Colonic mucosa (tissue), 4 donors: ENCODE measurements at regions not wholly inside any gene's neighbourhood (a gene's known extent, or its start where the extent isn't known, plus 50 kb on each side); places are given as distances from the start of the nearest gene placed in this dataset.
"Not testable (repeated sequence)": the region's sequence is repeated elsewhere in the genome, so short reads cannot be mapped to it uniquely, and the experiment has no call there.

Experiments used
- DNase-seq: peaks from one replicate; pipeline ENCODE4 v3.0.0-alpha.2; 2020
- H3K27ac ChIP-seq: fragments of 200-600 bp; one replicate; pipeline ENCODE4 v1.8.0; 2021
- H3K27me3 ChIP-seq: fragments of 200-600 bp; one replicate; pipeline ENCODE4 v1.8.0; 2021
- H3K36me3 ChIP-seq: fragments of 200-600 bp; one replicate; pipeline ENCODE4 v1.8.0; 2021
- H3K4me1 ChIP-seq: fragments of 200-600 bp; one replicate; pipeline ENCODE4 v1.8.0; 2021; ENCODE audit warnings: mild to moderate bottlenecking
- H3K4me3 ChIP-seq: fragments of 200-600 bp; one replicate; pipeline ENCODE4 v1.8.0; 2021
- H3K9ac ChIP-seq, 2 donors: one replicate each; pipeline ENCODE4 v1.7.0; 2013; ENCODE audit warnings: control low read depth in 2 of 2, low read depth in 2 of 2, low read length in 2 of 2
- H3K9me3 ChIP-seq: fragments of 200-600 bp; one replicate; pipeline ENCODE4 v1.8.0; 2021
- intact Hi-C: fragments of 100-400 bp; cut with DNase I; formaldehyde crosslinking; loops from one replicate; pipeline ENCODE4 v1.14.1; 2022
- TF ChIP-seq, protein P1 (sequence below): fragments of 200-600 bp; IDR thresholded peaks from one replicate; pipeline ENCODE4 v1.8.0; 2022; ENCODE audit warnings: antibody characterized with exemption, mild to moderate bottlenecking
- donor health status: healthy.
- donor health status: DM: no; HTN: no; CAD: no.
- donor health status: DM: no; HTN: no; CAD: no.

DNA sequence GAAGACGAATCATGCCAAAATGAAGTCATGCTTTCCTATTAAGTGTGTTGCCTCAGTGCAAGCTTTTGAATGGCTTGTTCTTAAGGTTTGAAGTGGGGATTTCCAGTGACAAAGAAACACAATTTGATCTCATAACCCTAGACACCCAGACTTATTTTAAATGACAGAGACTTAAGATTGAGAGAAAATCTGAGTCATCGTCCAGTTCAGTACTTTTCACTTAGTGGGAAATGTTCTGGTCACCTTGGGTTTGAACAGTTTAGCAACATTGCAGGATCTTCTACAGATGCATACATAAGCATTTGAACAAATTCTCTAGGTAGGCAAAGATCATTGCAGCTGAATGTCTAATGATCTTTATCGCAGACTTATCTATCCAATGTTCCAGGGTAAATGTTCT is 926.7 kb upstream of the ADAMTS5 start:
- H3K36me3 ChIP-seq, H3K27ac ChIP-seq, intact Hi-C loops, H3K9me3 ChIP-seq, H3K27me3 ChIP-seq, DNase-seq, H3K9ac ChIP-seq, H3K4me1 ChIP-seq, H3K4me3 ChIP-seq: not testable (repeated sequence)

DNA sequence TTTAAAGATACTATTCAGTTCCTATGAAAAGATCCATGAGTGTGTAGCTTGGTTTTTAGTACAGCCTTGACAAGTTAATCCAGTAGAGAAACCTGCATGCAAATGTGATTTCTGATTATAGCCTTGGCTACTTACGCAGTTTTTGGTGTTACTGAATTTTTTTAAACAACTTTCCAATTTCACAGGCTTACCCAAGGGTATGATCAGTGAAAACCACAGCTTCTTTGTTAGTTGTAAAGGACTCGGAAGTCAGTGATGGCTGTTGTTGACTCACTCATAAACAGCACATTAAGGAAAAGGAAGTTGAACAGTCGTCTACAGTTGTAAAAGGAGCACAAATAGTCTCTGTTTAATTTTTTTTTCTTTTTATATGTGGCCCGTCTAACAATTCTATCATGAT is 924.6 kb upstream of the ADAMTS5 start:
- intact Hi-C loops, DNase-seq, H3K27ac ChIP-seq, H3K27me3 ChIP-seq, H3K4me3 ChIP-seq, H3K36me3 ChIP-seq, H3K9me3 ChIP-seq, H3K9ac ChIP-seq, H3K4me1 ChIP-seq: not testable (repeated sequence)

DNA sequence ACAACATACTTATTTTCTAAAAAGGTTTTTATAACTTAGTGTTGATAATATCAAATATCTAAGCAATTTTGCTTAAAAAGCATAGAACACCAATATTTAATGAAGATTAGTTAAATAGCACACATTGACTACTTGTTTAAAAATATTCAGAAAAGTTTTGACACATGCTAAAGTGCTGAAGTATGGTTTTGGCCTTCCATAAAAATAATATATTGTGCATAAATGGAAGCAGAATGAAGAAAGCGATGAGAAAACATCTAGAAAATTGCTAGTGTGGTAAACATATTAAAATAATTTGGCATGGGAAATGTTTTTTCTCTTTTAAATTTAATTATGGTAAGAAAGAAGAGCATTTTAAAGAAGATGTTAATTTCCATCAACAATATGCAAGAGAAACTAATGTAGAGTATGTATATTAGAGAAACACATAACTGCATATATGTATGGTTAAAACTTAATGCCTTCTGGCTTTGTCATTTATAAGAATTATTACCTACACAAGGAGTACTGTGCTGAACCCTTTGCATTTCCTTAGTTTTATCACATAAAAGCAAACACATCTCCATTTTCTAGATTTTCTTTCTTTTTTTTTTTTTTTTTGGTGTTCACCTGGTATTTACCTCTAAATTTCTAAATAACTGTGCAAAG is 921.0 kb upstream of the ADAMTS5 start:
- H3K4me3 ChIP-seq, H3K4me1 ChIP-seq, H3K9me3 ChIP-seq: not testable (repeated sequence)

DNA sequence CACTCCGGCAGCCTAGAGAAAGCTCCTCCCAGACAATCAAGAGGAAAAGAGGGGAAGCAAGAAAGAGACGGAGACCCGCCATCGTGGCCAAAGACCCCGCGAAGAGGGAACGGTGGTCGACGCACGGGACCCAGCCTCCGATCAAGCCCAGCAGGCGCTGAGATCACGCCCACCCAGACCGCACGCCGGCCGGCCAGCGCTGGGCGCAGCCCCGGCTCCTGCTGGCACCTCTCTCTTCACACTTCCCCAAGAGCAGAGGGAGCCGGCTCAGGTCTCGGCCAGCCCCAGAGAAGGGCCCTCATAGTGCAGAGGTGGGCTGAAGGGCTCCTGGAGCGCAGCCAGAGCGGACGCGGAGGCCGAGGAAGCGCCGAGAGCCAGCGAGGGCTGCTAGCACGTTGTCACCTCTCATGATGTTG is 918.4 kb upstream of the ADAMTS5 start:
- DNase-seq, result no peak
- Histone ChIP-seq H3K4me1 (no peaks in the 10 kb centered on the region), H3K4me3 (no peak overlapping the region), H3K36me3 (no peaks in the 10 kb centered on the region), H3K9me3 (no peaks in the 10 kb centered on the region), H3K27me3 (no peaks in the 10 kb centered on the region), H3K9ac (no peak overlapping the region), H3K27ac (no peak overlapping the region)
- intact Hi-C loops, result no loop called here
- TF ChIP-seq, protein P1, sequence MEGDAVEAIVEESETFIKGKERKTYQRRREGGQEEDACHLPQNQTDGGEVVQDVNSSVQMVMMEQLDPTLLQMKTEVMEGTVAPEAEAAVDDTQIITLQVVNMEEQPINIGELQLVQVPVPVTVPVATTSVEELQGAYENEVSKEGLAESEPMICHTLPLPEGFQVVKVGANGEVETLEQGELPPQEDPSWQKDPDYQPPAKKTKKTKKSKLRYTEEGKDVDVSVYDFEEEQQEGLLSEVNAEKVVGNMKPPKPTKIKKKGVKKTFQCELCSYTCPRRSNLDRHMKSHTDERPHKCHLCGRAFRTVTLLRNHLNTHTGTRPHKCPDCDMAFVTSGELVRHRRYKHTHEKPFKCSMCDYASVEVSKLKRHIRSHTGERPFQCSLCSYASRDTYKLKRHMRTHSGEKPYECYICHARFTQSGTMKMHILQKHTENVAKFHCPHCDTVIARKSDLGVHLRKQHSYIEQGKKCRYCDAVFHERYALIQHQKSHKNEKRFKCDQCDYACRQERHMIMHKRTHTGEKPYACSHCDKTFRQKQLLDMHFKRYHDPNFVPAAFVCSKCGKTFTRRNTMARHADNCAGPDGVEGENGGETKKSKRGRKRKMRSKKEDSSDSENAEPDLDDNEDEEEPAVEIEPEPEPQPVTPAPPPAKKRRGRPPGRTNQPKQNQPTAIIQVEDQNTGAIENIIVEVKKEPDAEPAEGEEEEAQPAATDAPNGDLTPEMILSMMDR, result no peak

More for the DNA sequence above, 921.0 kb upstream of the ADAMTS5 start:
- H3K36me3 ChIP-seq, DNase-seq, H3K27ac ChIP-seq, H3K27me3 ChIP-seq, intact Hi-C loops, H3K9ac ChIP-seq: not testable (repeated sequence)

DNA sequence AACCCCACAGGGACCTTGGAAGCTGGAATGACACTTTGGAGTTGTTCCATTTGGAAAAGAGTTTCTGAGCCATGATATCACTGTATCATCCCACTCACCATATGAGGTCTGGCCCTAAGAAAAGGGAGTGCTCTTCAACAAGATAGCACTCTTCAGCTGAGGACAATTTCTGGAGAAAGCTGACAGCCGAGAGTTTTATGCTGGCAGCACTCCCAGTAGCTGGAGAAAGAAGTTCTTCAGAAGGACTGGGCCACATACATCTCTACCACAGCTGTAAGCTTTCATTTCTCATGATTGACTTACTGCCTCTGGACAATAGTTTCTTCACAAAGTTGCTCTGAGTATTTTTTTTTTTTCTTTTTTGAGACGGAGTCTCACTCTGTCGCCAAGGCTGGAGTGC is 914.4 kb upstream of the ADAMTS5 start:
- H3K27me3 ChIP-seq, H3K4me3 ChIP-seq, intact Hi-C loops, H3K9me3 ChIP-seq, H3K9ac ChIP-seq, H3K36me3 ChIP-seq, H3K4me1 ChIP-seq, H3K27ac ChIP-seq: not testable (repeated sequence)
- peak; percentile 27 for DNase-seq

DNA sequence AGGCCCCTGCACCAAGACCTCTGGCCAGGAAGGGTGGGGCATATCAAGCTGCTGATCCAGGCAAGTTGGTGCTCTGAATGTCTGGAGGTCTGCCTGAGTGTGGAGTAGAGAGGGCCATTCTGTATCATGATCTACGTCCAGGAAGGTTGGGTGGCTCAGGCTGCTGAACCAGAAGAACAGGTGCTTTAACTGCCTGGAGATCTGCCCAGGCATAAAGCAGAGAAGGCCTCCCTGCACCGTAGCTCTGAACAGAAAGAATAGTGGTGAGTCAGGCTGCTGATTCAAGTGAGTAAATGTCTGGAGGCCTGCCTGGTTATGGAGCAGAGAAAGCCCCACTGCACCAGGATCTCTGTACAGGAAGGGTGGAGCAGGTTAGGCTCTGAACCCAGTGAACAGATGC is 905.5 kb upstream of the ADAMTS5 start:
- H3K9me3 ChIP-seq, H3K4me1 ChIP-seq, DNase-seq, H3K27ac ChIP-seq, H3K36me3 ChIP-seq, H3K27me3 ChIP-seq, intact Hi-C loops, H3K9ac ChIP-seq, H3K4me3 ChIP-seq: not testable (repeated sequence)

DNA sequence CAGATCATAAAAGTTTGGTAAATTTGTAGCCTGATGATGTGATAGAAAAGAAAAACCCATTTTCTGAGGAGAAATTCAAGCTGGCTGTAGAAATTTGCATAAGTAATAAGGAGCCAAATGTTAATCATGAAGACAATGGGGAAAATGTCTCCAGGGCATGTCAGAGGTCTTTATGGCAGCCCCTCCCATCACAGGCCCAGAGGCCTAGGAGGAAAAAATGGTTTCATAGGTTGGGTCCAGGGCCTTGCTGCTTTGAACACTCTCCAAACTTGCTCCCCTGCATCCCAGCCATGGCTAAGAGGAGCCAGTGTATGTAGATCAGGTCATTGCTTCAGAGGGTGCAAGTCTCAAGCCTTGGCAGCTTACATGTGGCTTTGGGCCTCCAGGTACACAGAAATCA is 903.9 kb upstream of the ADAMTS5 start:
- H3K27ac ChIP-seq, DNase-seq, H3K27me3 ChIP-seq, H3K36me3 ChIP-seq, H3K4me3 ChIP-seq, H3K9me3 ChIP-seq, H3K4me1 ChIP-seq, intact Hi-C loops, H3K9ac ChIP-seq: not testable (repeated sequence)

DNA sequence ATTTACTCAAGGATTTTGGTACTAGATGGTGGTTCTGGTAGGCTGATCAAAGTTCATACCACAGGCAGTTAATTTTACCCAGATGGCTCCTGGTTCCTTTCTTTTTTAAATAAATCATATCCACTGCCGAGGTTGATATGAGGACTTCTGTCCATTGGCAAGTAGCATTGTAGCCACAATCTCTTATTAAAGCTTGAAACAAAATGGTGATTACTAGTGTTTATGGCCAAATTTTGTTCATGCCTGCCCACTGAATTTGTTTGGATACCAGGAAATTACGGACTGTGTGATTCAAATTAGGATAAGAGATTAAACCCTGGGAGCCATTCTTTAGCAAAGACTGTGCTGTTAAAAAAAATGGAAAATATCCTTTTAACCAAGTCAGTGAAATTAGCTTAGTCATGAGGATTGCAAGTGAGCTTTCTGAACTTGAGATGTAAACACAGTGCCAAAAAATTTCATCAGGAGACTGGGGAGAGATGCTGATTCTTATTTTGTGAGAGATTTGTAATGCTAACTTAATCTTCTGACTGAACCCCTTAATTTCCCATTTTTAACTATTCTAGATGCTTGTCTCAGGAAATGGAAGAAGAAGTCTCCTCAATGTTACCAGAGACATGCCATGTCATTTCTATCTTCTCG is 893.5 kb upstream of the ADAMTS5 start:
- H3K4me1 ChIP-seq, H3K36me3 ChIP-seq, H3K4me3 ChIP-seq, H3K9me3 ChIP-seq, H3K9ac ChIP-seq, H3K27ac ChIP-seq, intact Hi-C loops, H3K27me3 ChIP-seq, DNase-seq: not testable (repeated sequence)

DNA sequence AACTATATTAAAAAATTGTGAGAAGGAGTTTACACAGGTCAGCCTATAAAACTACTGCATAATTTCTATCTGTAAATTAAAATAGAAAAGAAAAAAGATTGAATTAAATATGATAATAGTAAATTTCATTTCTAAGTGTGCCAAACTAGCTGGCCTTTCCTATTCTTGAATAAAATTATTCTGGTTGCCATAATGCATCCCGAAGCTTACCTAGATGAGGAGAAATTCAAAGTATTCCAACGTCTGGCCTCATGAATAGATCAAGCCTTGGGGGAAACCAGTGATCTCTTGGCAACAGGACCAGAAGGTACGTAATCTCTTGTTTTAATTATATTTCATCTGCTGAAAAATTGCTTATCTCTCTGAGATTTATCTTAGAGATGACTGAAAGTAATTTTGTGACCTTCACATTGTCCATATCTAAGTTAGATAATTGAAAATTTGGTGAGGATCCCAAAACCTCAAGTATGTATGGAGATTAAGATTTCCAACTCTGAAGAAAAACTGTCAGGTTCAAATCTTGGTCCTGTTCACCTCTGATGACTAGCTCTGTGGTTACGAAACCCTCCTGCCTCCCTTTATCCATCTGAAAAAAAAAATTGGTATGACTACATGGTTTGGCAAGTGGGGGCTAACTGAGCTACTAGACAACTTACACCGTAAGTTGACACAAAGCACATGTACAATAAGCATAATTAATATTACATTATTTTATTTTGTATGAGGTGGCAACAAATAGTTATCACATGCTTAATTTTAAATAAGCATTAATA is 891.4 kb upstream of the ADAMTS5 start:
- intact Hi-C loops, H3K9ac ChIP-seq, H3K9me3 ChIP-seq, H3K36me3 ChIP-seq, H3K27me3 ChIP-seq, H3K27ac ChIP-seq, H3K4me1 ChIP-seq, DNase-seq, H3K4me3 ChIP-seq: not testable (repeated sequence)

DNA sequence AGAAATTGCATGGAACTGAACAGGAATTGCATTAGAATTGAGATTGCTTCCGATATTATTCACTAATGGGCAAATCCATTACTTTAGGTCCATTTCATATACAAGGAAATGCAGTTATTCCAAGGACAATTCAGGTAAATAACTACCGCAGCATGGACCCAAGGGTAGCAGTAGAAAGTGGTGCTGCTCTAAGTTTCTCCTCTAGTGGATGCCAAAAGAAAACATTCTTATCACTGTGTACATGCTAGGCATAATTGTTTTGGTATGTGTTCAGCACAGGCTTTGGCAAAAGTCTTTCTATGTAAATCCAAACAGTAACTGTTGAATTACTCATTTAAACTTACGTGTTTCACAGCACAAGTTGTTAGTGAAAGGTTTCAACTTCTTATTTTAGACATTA is 890.1 kb upstream of the ADAMTS5 start:
- H3K9ac ChIP-seq, H3K9me3 ChIP-seq, H3K27ac ChIP-seq, H3K4me1 ChIP-seq, H3K27me3 ChIP-seq, intact Hi-C loops, DNase-seq, H3K36me3 ChIP-seq, H3K4me3 ChIP-seq: not testable (repeated sequence)
